Endodermal cell (in vitro differentiated cells): ENCODE measurements at regions not wholly inside any gene's neighbourhood (a gene's known extent, or its start where the extent isn't known, plus 50 kb on each side); places are given as distances from the start of the nearest gene placed in this dataset.

Experiments
- DNase-seq: peaks from one replicate; pipeline ENCODE4 v3.0.0-alpha.2; 2017
- H3K27ac ChIP-seq: 2 replicates; pipeline ENCODE4 v1.5.1; 2013; ENCODE audit warnings: mild to moderate bottlenecking, low read depth, low read length, moderate library complexity
- H3K27me3 ChIP-seq: 2 replicates; pipeline ENCODE4 v1.6.1; 2013; ENCODE audit warnings: mild to moderate bottlenecking, low read length, moderate library complexity; ENCODE audit not compliant: insufficient read depth, control insufficient read depth, poor library complexity, severe bottlenecking
- H3K36me3 ChIP-seq: 2 replicates; pipeline ENCODE4 v1.7.0; 2013; ENCODE audit warnings: mild to moderate bottlenecking, low read length, moderate library complexity; ENCODE audit not compliant: control insufficient read depth, insufficient read depth
- H3K4me1 ChIP-seq: one replicate; pipeline ENCODE4 v1.7.0; 2013; ENCODE audit warnings: low read length; ENCODE audit not compliant: control insufficient read depth, insufficient read depth
- H3K4me3 ChIP-seq: 2 replicates; pipeline ENCODE4 v1.5.1; 2013; ENCODE audit warnings: mild to moderate bottlenecking, low read length, moderate library complexity
- H3K9ac ChIP-seq: 2 replicates; pipeline ENCODE4 v1.6.1; 2013; ENCODE audit warnings: mild to moderate bottlenecking, low read length, moderate library complexity; ENCODE audit not compliant: poor library complexity, severe bottlenecking; ENCODE audit errors: extremely low read depth
- H3K9me3 ChIP-seq: 2 replicates; pipeline ENCODE4 v1.6.1; 2013; ENCODE audit warnings: mild to moderate bottlenecking, low read length, moderate library complexity; ENCODE audit not compliant: control insufficient read depth
- H3K27ac Mint-ChIP-seq: 2 replicates; pipeline ENCODE4 v1.8.0; 2020; ENCODE audit warnings: mixed read lengths
- H3K27me3 Mint-ChIP-seq: 2 replicates; pipeline ENCODE4 v1.8.0; 2021; ENCODE audit warnings: mild to moderate bottlenecking, mixed read lengths; ENCODE audit not compliant: insufficient read depth
- H3K36me3 Mint-ChIP-seq: 2 replicates; pipeline ENCODE4 v1.8.0; 2020; ENCODE audit warnings: low read depth, mixed read lengths
- H3K4me1 Mint-ChIP-seq: 2 replicates; pipeline ENCODE4 v1.8.0; 2020; ENCODE audit warnings: mixed read lengths
- H3K4me3 Mint-ChIP-seq: 2 replicates; pipeline ENCODE4 v1.8.0; 2020; ENCODE audit warnings: mild to moderate bottlenecking, moderate library complexity, mixed read lengths
- H3K9me3 Mint-ChIP-seq: 2 replicates; pipeline ENCODE4 v1.8.0; 2020; ENCODE audit warnings: mild to moderate bottlenecking, mixed read lengths
- CTCF ChIP-seq: fragments of 200-600 bp; sonication (generic); conservative IDR thresholded peaks from 2 replicates; pipeline ENCODE4 v1.5.0; 2021; ENCODE audit warnings: antibody characterized with exemption, mild to moderate bottlenecking
- WGBS, 2 experiments: methylation state at CpG; one replicate each; pipeline versions ENCODE4 v1.1.5 to v1.1.7; 2013; ENCODE audit warnings: missing lambda C conversion rate in 2 of 2, mixed read lengths in 1 of 2; ENCODE audit not compliant: insufficient coverage in 1 of 2, insufficient read length in 1 of 2; 5-methylcytosine and 5-hydroxymethylcytosine counted together

- H3K9me3 ChIP-seq = no peaks in the 10 kb centered on the region
- peaks cover 7% of the 10 kb centered on the region for H3K4me1 ChIP-seq
- Mint-ChIP-seq H3K4me3 (no peak overlapping the region), H3K27ac (no peak overlapping the region), H3K9me3 (no peaks in the 10 kb centered on the region), H3K4me1 (peaks cover 46% of the 10 kb centered on the region), H3K36me3 (no peaks in the 10 kb centered on the region), H3K27me3 (no peaks in the 10 kb centered on the region)
- H3K36me3 ChIP-seq = no peaks in the 10 kb centered on the region
- no peaks in the 10 kb centered on the region for H3K27me3 ChIP-seq
- no peak overlapping the region for H3K9ac ChIP-seq
- H3K4me3 ChIP-seq = no peak overlapping the region
- WGBS, 2 experiments = 94 to 100% methylated on average over 1 to 7 of the region's 7 CpGs
- no peak for TF ChIP-seq CTCF
- no peak for DNase-seq
- H3K27ac ChIP-seq = no peak overlapping the region
These were observed 51.3 kb downstream of the TET3 start for GRCh38 chr2:74036010-74036409.

- Histone ChIP-seq H3K4me3 (no peak overlapping the region), H3K27ac (no peak overlapping the region), H3K27me3 (no peaks in the 10 kb centered on the region), H3K4me1 (peaks cover 7% of the 10 kb centered on the region), H3K9ac (no peak overlapping the region), H3K36me3 (no peaks in the 10 kb centered on the region), H3K9me3 (no peaks in the 10 kb centered on the region)
- Mint-ChIP-seq H3K9me3 (no peaks in the 10 kb centered on the region), H3K36me3 (no peaks in the 10 kb centered on the region), H3K27me3 (no peaks in the 10 kb centered on the region), H3K4me1 (peaks cover 45% of the 10 kb centered on the region), H3K27ac (no peak overlapping the region), H3K4me3 (no peak overlapping the region)
- no peak for TF ChIP-seq CTCF
- 87 to 90% methylated on average over 3 to 4 of the region's 4 CpGs for WGBS, 2 experiments
- DNase-seq = no peak
These were observed 51.9 kb downstream of the TET3 start for GRCh38 chr2:74036450-74037195.

GRCh38 chr2:74037379-74037860, 52.7 kb downstream of the TET3 start:
- no peaks in the 10 kb centered on the region for H3K27me3 Mint-ChIP-seq
- no peak for TF ChIP-seq CTCF
- H3K9me3 Mint-ChIP-seq = no peaks in the 10 kb centered on the region
- no peak for DNase-seq
- H3K36me3 Mint-ChIP-seq = no peaks in the 10 kb centered on the region
- Histone ChIP-seq H3K27ac (no peak overlapping the region), H3K36me3 (no peaks in the 10 kb centered on the region), H3K27me3 (no peaks in the 10 kb centered on the region), H3K9ac (no peak overlapping the region), H3K9me3 (no peaks in the 10 kb centered on the region), H3K4me1 (peaks cover 7% of the 10 kb centered on the region), H3K4me3 (no peak overlapping the region)
- WGBS, 2 experiments = 82 to 91% methylated on average over 1 of the region's 1 CpG
- no peak overlapping the region for H3K4me3 Mint-ChIP-seq
- H3K4me1 Mint-ChIP-seq = peaks cover 46% of the 10 kb centered on the region
- H3K27ac Mint-ChIP-seq = no peak overlapping the region
